K562 (cell line): ENCODE measurements at regions not wholly inside any gene's neighbourhood (a gene's known extent, or its start where the extent isn't known, plus 50 kb on each side); places are given as distances from the start of the nearest gene placed in this dataset.
"Not testable (repeated sequence)": the region's sequence is repeated elsewhere in the genome, so short reads cannot be mapped to it uniquely, and the experiment has no call there.

ENCODE experiments used
- ATAC-seq: fragments of 200-7000 bp; cut with Tn5 transposase; 3 replicates; pipeline ENCODE4 v1.9.1; 2020; ENCODE audit warnings: moderate library complexity
- BruUV-seq: library from RNA; stranded (reverse); fragments of 400-500 nt; replicated peaks from 2 replicates; lab custom pipeline; 2021; lab: Mats Ljungman, UMichigan
- CTCF ChIA-PET: fragments of 300-600 bp; formaldehyde crosslinking; extraction: SDS; loops from one replicate; lab custom pipeline; 2021; ENCODE audit warnings: low intra/inter-chr PET ratio; lab: Yijun Ruan, JAX
- POLR2A ChIA-PET: fragments of 300-600, 350-650 bp; sonication (Branson Sonifier 250); formaldehyde crosslinking; extraction: SDS; loops from one replicate; lab custom pipeline; 2021; ENCODE audit warnings: antibody characterized with exemption, inconsistent platforms; lab: Yijun Ruan, JAX
- DNase-seq, 4 experiments: peaks; one replicate each; pipeline versions ENCODE4 v3.0.0 to v3.0.0-alpha.2; 2011 to 2018; ENCODE audit warnings: low spot score in 3 of 4, mixed read lengths in 3 of 4; ENCODE audit errors: extremely low read depth in 1 of 4
- FAIRE-seq: peaks from 2 replicates; lab custom pipeline; 2011; peaks lifted over from hg19 to GRCh38; lab: Jason Lieb, UNC
- H2AFZ ChIP-seq: 2 replicates; pipeline ENCODE4 v1.6.0; 2011; ENCODE audit warnings: low read depth, low read length, control low read depth, inconsistent platforms
- H3K27ac ChIP-seq: fragments of 200-600 bp; 3 replicates; pipeline ENCODE4 v1.8.0; 2011; ENCODE audit warnings: low read depth, mild to moderate bottlenecking, control low read depth, inconsistent platforms, low read length, moderate library complexity, mixed read lengths; ENCODE audit errors: extremely low read depth
- H3K27me3 ChIP-seq, 2 experiments: fragments of 300-600 bp in 1 of 2; 2 replicates in 1 of 2; 3 replicates in 1 of 2; pipeline versions ENCODE4 v1.6.0 to v1.8.0; 2011; ENCODE audit warnings: inconsistent platforms in 2 of 2, low read length in 2 of 2, mild to moderate bottlenecking in 1 of 2, mixed read lengths in 1 of 2, moderate library complexity in 1 of 2; ENCODE audit not compliant: control insufficient read depth in 2 of 2, insufficient read depth in 2 of 2
- H3K36me3 ChIP-seq: fragments of 300-600 bp; 3 replicates; pipeline ENCODE4 v1.8.0; 2011; ENCODE audit warnings: mild to moderate bottlenecking, low read length, inconsistent platforms; ENCODE audit not compliant: control insufficient read depth, insufficient read depth
- H3K4me1 ChIP-seq, 2 experiments: fragments of 200-600 bp in 1 of 2; replicated peaks in 1 of 2; 2 replicates in 1 of 2; 3 replicates in 1 of 2; pipeline versions ENCODE4 v1.5.1 to v1.8.0; 2011; ENCODE audit warnings: inconsistent platforms in 2 of 2, low read length in 2 of 2, mild to moderate bottlenecking in 1 of 2, mixed read lengths in 1 of 2, moderate library complexity in 1 of 2; ENCODE audit not compliant: control insufficient read depth in 2 of 2, insufficient read depth in 2 of 2
- H3K4me2 ChIP-seq: 2 replicates; pipeline ENCODE4 v1.6.1; 2011; ENCODE audit warnings: low read length, control low read depth, inconsistent platforms, mixed read lengths; ENCODE audit not compliant: insufficient read depth
- H3K4me3 ChIP-seq: fragments of 200-600 bp; sonication (generic), shearing (Covaris generic); 2 replicates; pipeline ENCODE4 v1.5.1; 2016; ENCODE audit warnings: control low read depth, inconsistent platforms
- H3K79me2 ChIP-seq: fragments of 200-600 bp; 3 replicates; pipeline ENCODE4 v1.8.0; 2011; ENCODE audit warnings: low read length, inconsistent platforms; ENCODE audit not compliant: control insufficient read depth, insufficient read depth
- H3K9ac ChIP-seq, 2 experiments: 2 replicates each; pipeline versions ENCODE4 v1.6.0 to v1.6.1; 2011; ENCODE audit warnings: low read depth in 2 of 2, low read length in 2 of 2, control low read depth in 1 of 2, inconsistent platforms in 1 of 2, mild to moderate bottlenecking in 1 of 2, mixed read lengths in 1 of 2; ENCODE audit not compliant: insufficient read depth in 1 of 2
- H3K9me1 ChIP-seq: one replicate; pipeline ENCODE4 v1.6.0; 2011; ENCODE audit warnings: inconsistent platforms, mild to moderate bottlenecking, low read length, moderate library complexity; ENCODE audit not compliant: control insufficient read depth, insufficient read depth
- H3K9me3 ChIP-seq: replicated peaks from 2 replicates; pipeline ENCODE4 v1.5.1; 2011; ENCODE audit warnings: low read depth, low read length, inconsistent platforms; ENCODE audit not compliant: control insufficient read depth, insufficient read depth
- H4K20me1 ChIP-seq: replicated peaks from 2 replicates; pipeline ENCODE4 v1.6.1; 2011; ENCODE audit warnings: low read length, inconsistent platforms, mixed read lengths; ENCODE audit not compliant: control insufficient read depth, insufficient read depth
- ELF1 ChIP-seq: fragments of 200-800 bp; sonication (Bioruptor generic); IDR thresholded peaks from 2 replicates; pipeline ENCODE4 v1.6.1; 2016; ENCODE audit warnings: missing genetic modification characterization, missing compliant biosample characterization
- ELF2 ChIP-seq: fragments of 250-450 bp; sonication (Bioruptor Pico); IDR thresholded peaks from 2 replicates; pipeline ENCODE4 v1.5.0; 2021; ENCODE audit warnings: mild to moderate bottlenecking
- ETS1 ChIP-seq: conservative IDR thresholded peaks from 2 replicates; pipeline ENCODE4 v1.6.1; 2011; ENCODE audit warnings: low read depth, mild to moderate bottlenecking, low read length; ENCODE audit not compliant: control insufficient read depth
- ETV5 ChIP-seq: sonication (generic); formaldehyde crosslinking; IDR thresholded peaks from 2 replicates; pipeline ENCODE4 v1.4.0; 2020; ENCODE audit warnings: low read depth, mild to moderate bottlenecking, missing genetic modification reagents
- NRF1 ChIP-seq, 2 experiments: fragments of 450-650 bp; IDR thresholded peaks in 1 of 2; conservative IDR thresholded peaks in 1 of 2; 2 replicates each; pipeline ENCODE4 v1.6.1; 2014; ENCODE audit warnings: mild to moderate bottlenecking in 2 of 2
- RBBP5 ChIP-seq: fragments of 200-600 bp; sonication (generic); IDR thresholded peaks from 2 replicates; pipeline ENCODE4 v1.6.1; 2012; ENCODE audit warnings: borderline replicate concordance, mild to moderate bottlenecking, low read length, control low read depth, inconsistent platforms; ENCODE audit not compliant: insufficient read depth, poor library complexity, severe bottlenecking
- ZNF407 ChIP-seq: fragments of 450-650 bp; IDR thresholded peaks from 2 replicates; pipeline ENCODE4 v1.6.1; 2016; ENCODE audit warnings: low read depth
- ZNF445 ChIP-seq: fragments of 250-450 bp; sonication (Bioruptor Pico); IDR thresholded peaks from 2 replicates; pipeline ENCODE4 v1.4.0; 2020; ENCODE audit warnings: low read depth, mild to moderate bottlenecking, moderate library complexity
- WGBS: fragments of 100-300 bp; shearing (Covaris generic); methylation state at CpG from one replicate; pipeline ENCODE4 v1.1.6; 2016; ENCODE audit warnings: low coverage, mixed read lengths; ENCODE audit not compliant: insufficient coverage; ENCODE audit errors: missing lambda C conversion rate; 5-methylcytosine and 5-hydroxymethylcytosine counted together
- in situ Hi-C: fragments of 300-500 bp; cut with MboI; formaldehyde crosslinking; loops from 4 replicates; pipeline ENCODE4 v1.15.0; 2018; ENCODE audit warnings: inconsistent platforms, mixed read lengths
- intact Hi-C: fragments of 100-400 bp; cut with micrococcal nuclease; formaldehyde crosslinking; loops from 2 replicates; pipeline ENCODE4 v1.14.2; 2022

- TF ChIP-seq ZNF407 = no peak
- peak; percentile 76 for TF ChIP-seq RBBP5
- TF ChIP-seq NRF1 (conservative IDR thresholded peaks at IDR 0.05 in 1 of 2, IDR thresholded peaks at IDR 0.05 in 1 of 2) = peak; percentile 86 to 89
- no peak for TF ChIP-seq ZNF445 (CRISPR knock-in tag)
- TF ChIP-seq ELF1 (tag) = peak; percentile 84
- peak; percentile 18; the same call in 1 of the 2 replicates for TF ChIP-seq ETS1
- peak; percentile 47; the same call in 1 of the 2 replicates for TF ChIP-seq ELF2
- 0 out of 2 replicates have a peak, but pooled peaks have one; percentile 22 for TF ChIP-seq ETV5 (CRISPR knock-in tag)
Measured at GRCh38 chr2:242088471-242089212, 219.1 kb downstream of the RTP5 start (continued).

- H3K27ac ChIP-seq, FAIRE-seq, H3K4me1 ChIP-seq, H2AFZ ChIP-seq, H3K36me3 ChIP-seq, BruUV-seq, H4K20me1 ChIP-seq, CTCF ChIA-PET, H3K4me2 ChIP-seq, H3K27me3 ChIP-seq, intact Hi-C loops, DNase-seq, H3K79me2 ChIP-seq, in situ Hi-C loops, H3K9me1 ChIP-seq, H3K9me3 ChIP-seq: not testable (repeated sequence)
- peak; percentile 13 for ATAC-seq
- WGBS = no CpG with 5 or more reads among the region's 20 CpGs
- peak overlapping the region; percentile 73 for H3K4me3 ChIP-seq
- POLR2A ChIA-PET = interaction anchor here (1.4 kb wide), 1 partner anchor 9 kb away, joined by 6 read pairs; no protein-coding TSS in a partner anchor
- peak overlapping the region in 1 of 2 experiments; percentile 86; a peak in 2 of 4 replicates for H3K9ac ChIP-seq
Measured at GRCh38 chr2:242089213-242089549, 219.7 kb downstream of the RTP5 start.
